GM21360 (cell line): ENCODE measurements at regions not wholly inside any gene's neighbourhood (a gene's known extent, or its start where the extent isn't known, plus 50 kb on each side); places are given as distances from the start of the nearest gene placed in this dataset.

Source experiments
- ATAC-seq: cut with Tn5 transposase; IDR thresholded peaks from one replicate; pipeline ENCODE4 v1.9.1; 2021; ENCODE audit warnings: mild to moderate bottlenecking, moderate library complexity; ENCODE audit not compliant: unreplicated experiment

GRCh38 chr2:103103678-103104077 is 341.8 kb downstream of the TMEM182 start:
- ATAC-seq = no peak

GRCh38 chr2:103119352-103119751 is 357.5 kb downstream of the TMEM182 start:
- no peak for ATAC-seq

- ATAC-seq = no peak
Observed at GRCh38 chr2:103121106-103121505, 359.3 kb downstream of the TMEM182 start.

- no peak for ATAC-seq
Observed at GRCh38 chr2:103123516-103123915, 361.7 kb downstream of the TMEM182 start.

GRCh38 chr2:103130857-103131256 is 369.0 kb downstream of the TMEM182 start:
- no peak for ATAC-seq

GRCh38 chr2:103132536-103133217 is 370.8 kb downstream of the TMEM182 start:
- ATAC-seq = peak; percentile 71

- ATAC-seq = no peak
Observed at GRCh38 chr2:103135679-103136078, 373.8 kb downstream of the TMEM182 start.

GRCh38 chr2:103138123-103138901 is 376.5 kb downstream of the TMEM182 start:
- peak; percentile 56 for ATAC-seq

- ATAC-seq = no peak
Observed at GRCh38 chr2:103139628-103140268, 377.9 kb downstream of the TMEM182 start.

GRCh38 chr2:103144837-103145236 is 383.0 kb downstream of the TMEM182 start:
- no peak for ATAC-seq

- ATAC-seq = no peak
Observed at GRCh38 chr2:103145739-103146138, 383.9 kb downstream of the TMEM182 start.

- ATAC-seq = no peak
Observed at GRCh38 chr2:103151046-103151445, 389.2 kb downstream of the TMEM182 start.

- ATAC-seq = no peak
Observed at GRCh38 chr2:103152556-103152955, 390.7 kb downstream of the TMEM182 start.

- ATAC-seq = no peak
Observed at GRCh38 chr2:103153580-103154284, 391.9 kb downstream of the TMEM182 start.

- no peak for ATAC-seq
Observed at GRCh38 chr2:103155308-103155707, 393.5 kb downstream of the TMEM182 start.

GRCh38 chr2:103159018-103159417 is 397.2 kb downstream of the TMEM182 start:
- no peak for ATAC-seq

- peak; percentile 77 for ATAC-seq
Observed at GRCh38 chr2:103161456-103162289, 399.8 kb downstream of the TMEM182 start.

- no peak for ATAC-seq
Observed at GRCh38 chr2:103164748-103165147, 402.9 kb downstream of the TMEM182 start.

- no peak for ATAC-seq
Observed at GRCh38 chr2:103165836-103166235, 404.0 kb downstream of the TMEM182 start.
